K562 (cell line): ENCODE measurements at regions not wholly inside any gene's neighbourhood (a gene's known extent, or its start where the extent isn't known, plus 50 kb on each side); places are given as distances from the start of the nearest gene placed in this dataset.

Experiments used
- CTCF ChIP-seq, 3 experiments: IDR thresholded peaks in 2 of 3; conservative IDR thresholded peaks in 1 of 3; 2 replicates each; pipeline ENCODE4 v1.5.1; 2011 to 2012; ENCODE audit warnings: low read length in 3 of 3, mild to moderate bottlenecking in 3 of 3, control low read depth in 2 of 3, improper control_type of control experiment in 1 of 3, inconsistent platforms in 1 of 3, low read depth in 1 of 3, mixed read lengths in 1 of 3, moderate library complexity in 1 of 3; ENCODE audit not compliant: insufficient read depth in 2 of 3
- EP300 ChIP-seq: IDR thresholded peaks from 2 replicates; pipeline ENCODE4 v1.6.1; 2012; ENCODE audit warnings: low read length, improper control_type of control experiment
- ETV6 ChIP-seq, 3 experiments: fragments of 150-350 bp in 1 of 3; sonication (generic) in 1 of 3; formaldehyde crosslinking in 1 of 3; IDR thresholded peaks; 2 replicates each; pipeline versions ENCODE4 v1.6.1 to v1.8.0; 2014 to 2022; ENCODE audit warnings: borderline replicate concordance in 2 of 3, low read depth in 2 of 3, antibody characterized with exemption in 1 of 3, low read length in 1 of 3, mild to moderate bottlenecking in 1 of 3, missing genetic modification reagents in 1 of 3
- MED1 ChIP-seq: sonication (generic); formaldehyde crosslinking; IDR thresholded peaks from 2 replicates; pipeline ENCODE4 v1.8.1; 2023; ENCODE audit warnings: missing genetic modification reagents, borderline replicate concordance
- MEF2D ChIP-seq: conservative IDR thresholded peaks from 2 replicates; pipeline ENCODE4 v1.6.1; 2016; ENCODE audit warnings: low read depth, missing genetic modification characterization, missing compliant biosample characterization
- RB1 ChIP-seq: fragments of 450-650 bp; IDR thresholded peaks from 2 replicates; pipeline ENCODE4 v1.6.1; 2017; ENCODE audit warnings: low read depth, mild to moderate bottlenecking
- REST ChIP-seq, 2 experiments: fragments of 450-650 bp; formaldehyde crosslinking in 1 of 2; IDR thresholded peaks; 2 replicates each; pipeline versions ENCODE4 v1.4.0 to v1.6.1; 2014 to 2020; ENCODE audit warnings: mild to moderate bottlenecking in 2 of 2, borderline replicate concordance in 1 of 2, low read depth in 1 of 2
- RFX5 ChIP-seq: IDR thresholded peaks from 2 replicates; pipeline ENCODE4 v1.6.1; 2011; ENCODE audit warnings: low read depth, mild to moderate bottlenecking, improper control_type of control experiment, low read length
- ZNF140 ChIP-seq: fragments of 250-450 bp; sonication (Bioruptor Pico); IDR thresholded peaks from 2 replicates; pipeline ENCODE4 v1.8.0; 2021; ENCODE audit warnings: moderate library complexity, mild to moderate bottlenecking, inconsistent platforms
- ZNF592 ChIP-seq: fragments of 450-650 bp; IDR thresholded peaks from 2 replicates; pipeline ENCODE4 v1.6.1; 2017; ENCODE audit warnings: antibody characterized with exemption, mild to moderate bottlenecking

GRCh38 chr6:126701676-126702560 is 362.0 kb downstream of the CENPW start:
- TF ChIP-seq ZNF592 (no peak), RB1 (no peak), EP300 (no peak), ZNF140 (CRISPR knock-in tag) (no peak), REST (IDR thresholded peaks at IDR 0.05; ENCODE audit: borderline replicate concordance) (no peak), REST (CRISPR knock-in tag; IDR thresholded peaks at IDR 0.05; ENCODE audit: low read depth) (no peak), MEF2D (tag) (no peak), CTCF (IDR thresholded peaks at IDR 0.05 in 2 of 3, conservative IDR thresholded peaks at IDR 0.05 in 1 of 3; ENCODE audit: insufficient read depth in 2 of 3, low read depth in 1 of 3, low read length in 3 of 3) (no peak), RFX5 (no peak), ETV6 (IDR thresholded peaks at IDR 0.05; ENCODE audit: borderline replicate concordance in 1 of 2, low read depth in 2 of 2, low read length in 1 of 2) (no peak), ETV6 (CRISPR knock-in tag; IDR thresholded peaks at IDR 0.05; ENCODE audit: borderline replicate concordance) (no peak), MED1 (no peak)
